ENCODE measurements at regions not wholly inside any gene's neighbourhood (a gene's known extent, or its start where the extent isn't known, plus 50 kb on each side); places are given as distances from the start of the nearest gene placed in this dataset.

DNA sequence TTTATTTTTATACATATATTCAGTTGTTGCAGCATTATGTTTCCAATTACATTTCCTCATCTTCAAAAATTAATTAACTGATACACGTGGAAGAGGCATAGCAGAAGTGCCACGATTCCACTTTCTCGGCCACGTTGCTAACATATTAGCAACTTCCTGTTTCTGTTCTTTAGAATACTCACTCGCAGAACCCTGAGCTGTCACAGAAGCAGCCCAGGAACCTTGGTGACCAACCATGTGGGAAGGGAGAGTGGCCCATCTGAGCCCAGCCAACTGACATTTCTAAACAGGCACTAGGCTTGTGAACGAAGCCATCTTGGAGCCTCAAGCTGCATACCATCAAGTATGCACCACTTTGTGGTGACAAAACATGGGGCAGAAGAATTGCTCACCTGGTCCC is 350.1 kb downstream of the CBLN2 start:
- no peak for TF ChIP-seq POLR2A (IDR thresholded peaks at IDR 0.05)
- no peak for TF ChIP-seq EP300 (IDR thresholded peaks at IDR 0.05)
- no peak for TF ChIP-seq POLR2AphosphoS5 (IDR thresholded peaks at IDR 0.05)
- TF ChIP-seq, protein P1, sequence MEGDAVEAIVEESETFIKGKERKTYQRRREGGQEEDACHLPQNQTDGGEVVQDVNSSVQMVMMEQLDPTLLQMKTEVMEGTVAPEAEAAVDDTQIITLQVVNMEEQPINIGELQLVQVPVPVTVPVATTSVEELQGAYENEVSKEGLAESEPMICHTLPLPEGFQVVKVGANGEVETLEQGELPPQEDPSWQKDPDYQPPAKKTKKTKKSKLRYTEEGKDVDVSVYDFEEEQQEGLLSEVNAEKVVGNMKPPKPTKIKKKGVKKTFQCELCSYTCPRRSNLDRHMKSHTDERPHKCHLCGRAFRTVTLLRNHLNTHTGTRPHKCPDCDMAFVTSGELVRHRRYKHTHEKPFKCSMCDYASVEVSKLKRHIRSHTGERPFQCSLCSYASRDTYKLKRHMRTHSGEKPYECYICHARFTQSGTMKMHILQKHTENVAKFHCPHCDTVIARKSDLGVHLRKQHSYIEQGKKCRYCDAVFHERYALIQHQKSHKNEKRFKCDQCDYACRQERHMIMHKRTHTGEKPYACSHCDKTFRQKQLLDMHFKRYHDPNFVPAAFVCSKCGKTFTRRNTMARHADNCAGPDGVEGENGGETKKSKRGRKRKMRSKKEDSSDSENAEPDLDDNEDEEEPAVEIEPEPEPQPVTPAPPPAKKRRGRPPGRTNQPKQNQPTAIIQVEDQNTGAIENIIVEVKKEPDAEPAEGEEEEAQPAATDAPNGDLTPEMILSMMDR (IDR thresholded peaks at IDR 0.05) = no peak
- H3K27ac ChIP-seq = no peak overlapping the region

DNA sequence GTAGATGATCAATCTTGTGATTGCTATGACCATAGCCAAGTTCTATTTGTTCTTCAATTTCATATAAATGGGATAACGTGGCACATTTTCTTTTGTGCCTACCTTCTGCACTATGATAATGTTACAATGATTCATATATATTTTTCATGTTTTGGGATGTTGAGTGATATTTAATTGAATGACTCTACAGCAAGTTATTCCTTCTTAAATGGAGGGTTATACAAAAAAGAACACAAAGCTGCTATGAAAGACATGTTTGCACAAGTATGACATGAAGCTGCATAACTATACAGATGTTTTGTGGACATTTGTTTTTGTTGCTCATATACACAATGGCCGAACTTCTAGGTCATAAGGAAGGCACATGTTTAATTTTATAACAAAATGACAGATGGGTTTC is 356.2 kb downstream of the CBLN2 start:
- 61 to 70% methylated on average over 2 of the region's 2 CpGs for WGBS, 2 donors

More for the DNA sequence above, 350.1 kb downstream of the CBLN2 start:
- Histone ChIP-seq H3K9me3 (no peaks in the 10 kb centered on the region), H3K4me3 (no peak overlapping the region), H3K27me3 (no peaks in the 10 kb centered on the region), H3K36me3 (no peaks in the 10 kb centered on the region), H3K4me1 (peaks cover 0 to 4% (median 0%) of the 10 kb centered on the region in 4 donors)
- intact Hi-C loops (cut with DNase I) = no loop called here
- DNase-seq = no peak
- 86% methylated on average over 6 of the region's 6 CpGs for WGBS, 2 donors

DNA sequence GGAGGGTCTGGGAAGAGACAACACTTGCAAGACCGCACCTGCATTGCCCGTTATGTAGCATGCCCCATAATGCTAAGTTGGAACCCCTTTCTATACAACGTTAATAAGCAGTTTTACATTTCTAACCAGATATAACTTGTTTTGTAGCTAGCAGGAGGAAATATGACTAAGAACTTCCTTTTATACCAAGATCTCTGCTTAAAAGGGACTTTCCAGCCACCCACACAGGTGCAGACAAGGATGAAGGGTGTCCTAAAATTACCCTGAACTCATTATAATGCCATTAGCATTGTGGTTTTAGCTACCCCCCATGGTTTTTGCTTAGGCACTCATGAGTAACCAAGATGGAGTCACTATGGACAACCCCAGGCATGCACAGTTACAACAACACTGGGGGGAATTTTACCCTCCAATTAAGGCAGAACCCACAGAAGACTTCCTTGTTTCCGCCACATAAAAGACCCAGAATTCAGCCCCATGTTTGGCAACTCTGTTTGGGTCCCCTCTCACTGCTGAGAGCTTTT is 362.8 kb downstream of the CBLN2 start:
- Histone ChIP-seq H3K27ac (no peak overlapping the region), H3K36me3 (no peaks in the 10 kb centered on the region), H3K27me3 (no peaks in the 10 kb centered on the region), H3K4me3 (no peak overlapping the region), H3K9me3 (no peaks in the 10 kb centered on the region), H3K4me1 (no peaks in the 10 kb centered on the region)
- TF ChIP-seq EP300 (IDR thresholded peaks at IDR 0.05) = no peak
- TF ChIP-seq, protein P1 (IDR thresholded peaks at IDR 0.05) = no peak
- TF ChIP-seq POLR2A (IDR thresholded peaks at IDR 0.05) = no peak
- no peak for TF ChIP-seq POLR2AphosphoS5 (IDR thresholded peaks at IDR 0.05)
- DNase-seq = no peak
- 79 to 83% methylated on average over 4 of the region's 4 CpGs for WGBS, 2 donors
- intact Hi-C loops (cut with DNase I) = no loop called here

More for the DNA sequence above, 356.2 kb downstream of the CBLN2 start:
- TF ChIP-seq EP300 (IDR thresholded peaks at IDR 0.05) = no peak
- TF ChIP-seq POLR2A (IDR thresholded peaks at IDR 0.05) = no peak
- TF ChIP-seq, protein P1 (IDR thresholded peaks at IDR 0.05) = no peak
- TF ChIP-seq POLR2AphosphoS5 (IDR thresholded peaks at IDR 0.05) = no peak
- intact Hi-C loops (cut with DNase I) = no loop called here
- no peak overlapping the region for H3K4me3 ChIP-seq
- H3K4me1 ChIP-seq = no peaks in the 10 kb centered on the region
- no peak for DNase-seq
- H3K27me3 ChIP-seq = no peaks in the 10 kb centered on the region
- H3K36me3 ChIP-seq = no peaks in the 10 kb centered on the region
- H3K27ac ChIP-seq = no peak overlapping the region
- no peaks in the 10 kb centered on the region for H3K9me3 ChIP-seq

DNA sequence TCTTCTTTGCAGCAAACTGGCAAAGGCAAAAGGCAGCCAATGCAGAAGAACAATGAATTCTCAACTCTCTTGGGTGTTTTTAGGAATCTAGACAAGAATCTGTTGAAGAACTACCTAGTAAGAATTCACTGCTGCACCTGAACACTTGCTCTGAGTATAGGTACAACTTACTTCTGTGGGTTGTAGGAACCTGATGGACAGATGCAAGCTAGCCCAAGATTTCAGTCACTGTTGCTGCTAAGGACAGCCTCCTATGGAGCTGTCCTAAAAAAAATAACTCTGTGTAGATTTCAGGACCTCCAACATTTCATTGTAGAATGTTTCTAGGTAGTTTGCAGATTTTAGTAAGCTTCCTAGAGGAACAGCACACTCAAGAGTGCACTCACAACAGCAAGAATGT is 363.5 kb downstream of the CBLN2 start:
- Histone ChIP-seq H3K9me3 (no peaks in the 10 kb centered on the region), H3K4me3 (no peak overlapping the region), H3K27ac (no peak overlapping the region), H3K27me3 (no peaks in the 10 kb centered on the region), H3K4me1 (no peaks in the 10 kb centered on the region), H3K36me3 (no peaks in the 10 kb centered on the region)
- no peak for TF ChIP-seq POLR2A (IDR thresholded peaks at IDR 0.05)
- TF ChIP-seq, protein P1 (IDR thresholded peaks at IDR 0.05) = no peak
- TF ChIP-seq EP300 (IDR thresholded peaks at IDR 0.05) = no peak
- no peak for TF ChIP-seq POLR2AphosphoS5 (IDR thresholded peaks at IDR 0.05)
- no peak for DNase-seq
- intact Hi-C loops (cut with DNase I) = no loop called here
